Heart left ventricle (tissue), 16 donors: ENCODE measurements at regions not wholly inside any gene's neighbourhood (a gene's known extent, or its start where the extent isn't known, plus 50 kb on each side); places are given as distances from the start of the nearest gene placed in this dataset.
"Not testable (repeated sequence)": the region's sequence is repeated elsewhere in the genome, so short reads cannot be mapped to it uniquely, and the experiment has no call there.

ENCODE experiments used
- ATAC-seq, 4 donors: fragments of 200-7000 bp; cut with Tn5 transposase; one replicate each; pipeline ENCODE4 v1.9.1; 2020 to 2022; ENCODE audit warnings: moderate library complexity in 4 of 4, mild to moderate bottlenecking in 3 of 4, moderate number of reproducible peaks in 1 of 4
- DNase-seq, 5 donors: peaks; one replicate each; pipeline ENCODE4 v3.0.0-alpha.2; 2020
- H3K27ac ChIP-seq, 12 donors: fragments of 200-600 bp; sonication (generic) in 4 of 12; one replicate each; pipeline versions ENCODE4 v1.5.0 to v1.8.0; 2016 to 2022; ENCODE audit warnings: mild to moderate bottlenecking in 2 of 12
- H3K27me3 ChIP-seq, 9 donors: fragments of 200-600 bp; sonication (generic) in 2 of 9; one replicate each; pipeline versions ENCODE4 v1.5.1 to v1.8.0; 2016 to 2022; ENCODE audit warnings: mild to moderate bottlenecking in 3 of 9
- H3K36me3 ChIP-seq, 9 donors: fragments of 200-600 bp; sonication (generic) in 2 of 9; one replicate each; pipeline versions ENCODE4 v1.5.0 to v1.8.0; 2018 to 2022; ENCODE audit warnings: mild to moderate bottlenecking in 2 of 9
- H3K4me1 ChIP-seq, 12 donors: fragments of 200-600 bp; sonication (generic) in 4 of 12; one replicate each; pipeline versions ENCODE4 v1.5.0 to v1.8.0; 2016 to 2022; ENCODE audit warnings: mild to moderate bottlenecking in 3 of 12
- H3K4me3 ChIP-seq, 12 donors: fragments of 200-600 bp; sonication (generic) in 4 of 12; one replicate each; pipeline versions ENCODE4 v1.5.0 to v1.8.0; 2017 to 2022; ENCODE audit warnings: mild to moderate bottlenecking in 9 of 12, moderate library complexity in 4 of 12
- H3K9me3 ChIP-seq, 12 donors: fragments of 200-600 bp; sonication (generic) in 4 of 12; one replicate each; pipeline versions ENCODE4 v1.5.0 to v1.8.0; 2016 to 2022; ENCODE audit warnings: mild to moderate bottlenecking in 1 of 12
- POLR2A ChIP-seq, 2 donors: fragments of 450-650 bp; IDR thresholded peaks; one replicate each; pipeline ENCODE4 v1.6.1; 2017; ENCODE audit warnings: antibody characterized with exemption in 2 of 2, mild to moderate bottlenecking in 2 of 2, moderate library complexity in 2 of 2
- WGBS, 4 donors: extraction: QIAGEN DNeasy Blood & Tissue Kit in 2 of 4; methylation state at CpG; one replicate each; pipeline versions ENCODE4 v1.1.5 to v1.1.7; 2013 to 2018; 5-methylcytosine and 5-hydroxymethylcytosine counted together
- intact Hi-C, 10 donors: fragments of 100-400 bp; cut with DNase I; formaldehyde crosslinking; loops; one replicate each; pipeline versions ENCODE4 v1.11.1 to v1.14.2; 2022
- TF ChIP-seq, protein P1 (sequence below), 12 donors: fragments of 200-600 bp; sonication (generic) in 4 of 12; IDR thresholded peaks; one replicate each; pipeline versions ENCODE4 v1.5.0 to v1.8.0; 2018 to 2022; ENCODE audit warnings: antibody characterized with exemption in 12 of 12, mild to moderate bottlenecking in 5 of 12
- donor health status: ischemic (EF 13 %, LVEDD 7.1; RV severe dilation, severe dysfunction).
- donor health status: healthy with polysubstance abuse.
- donor health status: DM: no; HTN: yes; CAD: no.
- donor health status: DM: no; HTN: no; CAD: no.
- donor health status: ischemic (EF 25% LVEDD 6.9; RV normal size, moderate dysfunction).
- donor health status: ischemic (EF 25% LVEDD 5.7; RV mildly dilated, moderate dysfunction).
- donor health status: healthy.
- donor health status: DM: yes; HTN: yes; CAD: no.
- donor health status: ischemic (EF 35%, LVEDD 5.7; RV mildly dilated, moderate dysfunction).
- donor health status: nonischemic (EF 11% LVEDD 7.7; RV severe dilation, severe dysfunction).
- donor health status: DM: yes; HTN: yes; CAD: no.
- donor health status: PGD.
- donor health status: ischemic (EF 29% LVEDD 5.4; RV normal size, mild dysfunction).
- donor health status: nonischemic (EF 23%, LVEDD 6.1; RV moderate dilation, normal function).

- peaks cover 0 to 20% (median 12%) of the 10 kb centered on the region in 12 donors for H3K4me1 ChIP-seq
- TF ChIP-seq, protein P1, sequence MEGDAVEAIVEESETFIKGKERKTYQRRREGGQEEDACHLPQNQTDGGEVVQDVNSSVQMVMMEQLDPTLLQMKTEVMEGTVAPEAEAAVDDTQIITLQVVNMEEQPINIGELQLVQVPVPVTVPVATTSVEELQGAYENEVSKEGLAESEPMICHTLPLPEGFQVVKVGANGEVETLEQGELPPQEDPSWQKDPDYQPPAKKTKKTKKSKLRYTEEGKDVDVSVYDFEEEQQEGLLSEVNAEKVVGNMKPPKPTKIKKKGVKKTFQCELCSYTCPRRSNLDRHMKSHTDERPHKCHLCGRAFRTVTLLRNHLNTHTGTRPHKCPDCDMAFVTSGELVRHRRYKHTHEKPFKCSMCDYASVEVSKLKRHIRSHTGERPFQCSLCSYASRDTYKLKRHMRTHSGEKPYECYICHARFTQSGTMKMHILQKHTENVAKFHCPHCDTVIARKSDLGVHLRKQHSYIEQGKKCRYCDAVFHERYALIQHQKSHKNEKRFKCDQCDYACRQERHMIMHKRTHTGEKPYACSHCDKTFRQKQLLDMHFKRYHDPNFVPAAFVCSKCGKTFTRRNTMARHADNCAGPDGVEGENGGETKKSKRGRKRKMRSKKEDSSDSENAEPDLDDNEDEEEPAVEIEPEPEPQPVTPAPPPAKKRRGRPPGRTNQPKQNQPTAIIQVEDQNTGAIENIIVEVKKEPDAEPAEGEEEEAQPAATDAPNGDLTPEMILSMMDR (IDR thresholded peaks at IDR 0.05) = no peak
- no peak for TF ChIP-seq POLR2A (IDR thresholded peaks at IDR 0.05)
- DNase-seq = peak in 4 of 5 donors; percentile 18 to 85 (median 60)
- no peaks in the 10 kb centered on the region for H3K36me3 ChIP-seq
- peak; percentile 92 to 95 (median 93) for ATAC-seq
- H3K4me3 ChIP-seq = no peak overlapping the region
- intact Hi-C loops = no loop called here
- peak overlapping the region; percentile 58 to 96 (median 78) for H3K27ac ChIP-seq
- H3K9me3 ChIP-seq = no peaks in the 10 kb centered on the region
- 18 to 33% (median 27%) methylated on average over 3 of the region's 3 CpGs for WGBS, 4 donors
- H3K27me3 ChIP-seq = no peaks in the 10 kb centered on the region
These were observed 105.4 kb upstream of the ANKRD28 start for GRCh38 chr3:15903164-15903563.

DNA sequence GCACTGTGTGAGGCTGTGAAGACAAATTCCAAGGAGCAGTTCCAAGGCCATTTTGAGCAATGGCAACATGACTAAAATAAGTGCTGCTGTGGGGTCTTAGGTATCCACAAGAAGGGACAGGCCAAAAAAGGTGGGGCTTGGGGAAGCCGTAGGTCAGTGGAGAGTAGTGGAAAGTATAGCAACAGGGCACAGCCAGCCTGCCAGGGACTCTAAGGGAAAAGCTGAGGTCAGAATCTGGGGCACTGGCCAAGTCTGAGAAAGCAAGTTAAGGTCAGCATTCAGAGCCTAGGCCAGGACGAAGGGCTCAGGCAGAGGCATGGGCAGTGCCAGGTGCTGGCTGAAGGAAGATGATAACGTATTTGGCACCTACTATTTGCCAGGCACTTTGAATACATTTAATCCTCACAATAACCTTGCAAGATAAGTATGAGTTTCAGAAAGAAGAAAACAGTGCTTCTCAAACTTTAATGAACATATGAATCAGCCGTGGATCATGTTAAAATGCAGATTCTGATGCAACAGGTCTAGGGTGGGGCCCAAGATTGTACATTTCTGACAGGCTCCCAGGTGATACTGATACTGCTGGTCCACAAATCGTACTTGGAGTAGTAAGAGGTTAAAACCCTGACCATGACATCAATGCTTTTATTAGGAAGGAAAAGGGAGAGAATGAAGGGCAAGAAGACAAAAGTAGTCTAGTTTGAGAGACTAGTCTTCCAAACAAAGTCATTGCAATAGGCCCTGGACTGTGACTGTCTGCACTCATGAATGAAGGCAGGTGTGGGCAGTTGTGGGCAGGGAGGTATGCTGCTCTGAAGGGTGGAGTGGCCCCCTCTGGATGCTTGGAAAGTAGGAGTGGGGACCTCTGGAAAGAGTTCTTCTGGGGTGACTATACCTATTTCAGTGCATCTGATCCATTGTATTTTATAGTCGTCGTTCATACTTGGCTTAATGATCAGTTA, 106.3 kb upstream of the ANKRD28 start:
- H3K27ac ChIP-seq = peak overlapping the region; percentile 58 to 96 (median 78)
- intact Hi-C loops = no loop called here
- H3K36me3 ChIP-seq = no peaks in the 10 kb centered on the region
- H3K9me3 ChIP-seq = no peaks in the 10 kb centered on the region
- peaks cover 0 to 20% (median 12%) of the 10 kb centered on the region in 12 donors for H3K4me1 ChIP-seq
- TF ChIP-seq, protein P1 (IDR thresholded peaks at IDR 0.05) = no peak
- no peak for TF ChIP-seq POLR2A (IDR thresholded peaks at IDR 0.05)
- H3K27me3 ChIP-seq = no peaks in the 10 kb centered on the region
- DNase-seq (peak; percentile 70 to 92 (median 78)), ATAC-seq (peak; percentile 93 to 94 (median 94))
- 53 to 67% (median 61%) methylated on average over 7 of the region's 7 CpGs for WGBS, 4 donors
- no peak overlapping the region for H3K4me3 ChIP-seq

DNA sequence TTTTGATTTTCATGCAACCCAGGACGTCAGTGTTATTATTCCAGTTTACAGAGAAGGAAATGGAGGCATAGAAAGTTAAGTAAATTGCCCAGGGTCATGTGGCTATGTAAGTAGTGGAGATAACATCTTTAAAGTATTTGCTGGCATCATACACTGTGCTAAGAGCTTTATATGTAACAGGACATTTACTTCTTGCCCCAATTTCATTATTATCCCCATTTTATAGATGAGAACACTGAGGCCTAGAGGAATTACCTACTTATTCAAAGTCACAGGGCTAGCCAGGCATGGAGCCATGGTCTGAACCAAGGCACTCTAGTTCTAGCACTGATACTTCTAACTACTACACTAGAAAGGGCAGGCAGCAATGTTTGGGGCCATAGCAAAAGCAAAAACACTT, 107.3 kb upstream of the ANKRD28 start:
- H3K27ac ChIP-seq = peak overlapping the region in 1 of 12 donors; percentile 88
- no peak overlapping the region for H3K4me3 ChIP-seq
- H3K36me3 ChIP-seq = no peaks in the 10 kb centered on the region
- DNase-seq = no peak
- ATAC-seq = no peak
- no peaks in the 10 kb centered on the region for H3K27me3 ChIP-seq
- H3K4me1 ChIP-seq = peaks cover 0 to 20% (median 12%) of the 10 kb centered on the region in 12 donors
- WGBS, 4 donors = 71 to 85% (median 78%) methylated on average over 1 of the region's 1 CpG
- intact Hi-C loops = no loop called here
- H3K9me3 ChIP-seq = no peaks in the 10 kb centered on the region
- TF ChIP-seq, protein P1 (IDR thresholded peaks at IDR 0.05) = no peak
- no peak for TF ChIP-seq POLR2A (IDR thresholded peaks at IDR 0.05)

- H3K36me3 ChIP-seq, H3K27me3 ChIP-seq, DNase-seq, H3K27ac ChIP-seq, ATAC-seq, H3K9me3 ChIP-seq, intact Hi-C loops, H3K4me3 ChIP-seq: not testable (repeated sequence)
- peaks cover 0 to 20% (median 12%) of the 10 kb centered on the region in 12 donors for H3K4me1 ChIP-seq
- 87 to 94% (median 92%) methylated on average over 5 of the region's 5 CpGs for WGBS, 4 donors
These were observed 109.6 kb upstream of the ANKRD28 start for GRCh38 chr3:15907403-15907802.
